GM23338 (cell line): ENCODE measurements at regions not wholly inside any gene's neighbourhood (a gene's known extent, or its start where the extent isn't known, plus 50 kb on each side); places are given as distances from the start of the nearest gene placed in this dataset.

Source experiments
- ATAC-seq: fragments of 200-7000 bp; cut with Tn5 transposase; 3 replicates; pipeline ENCODE4 v1.9.1; 2020
- DNase-seq: peaks from one replicate; pipeline ENCODE4 v3.0.0-alpha.2; 2015; ENCODE audit warnings: low spot score
- H2AFZ ChIP-seq: fragments of 200-600 bp; sonication (generic); 2 replicates; pipeline ENCODE4 v1.8.0; 2016; ENCODE audit warnings: antibody characterized with exemption, mild to moderate bottlenecking, moderate library complexity
- H3F3A ChIP-seq: fragments of 200-600 bp; sonication (generic); replicated peaks from 2 replicates; pipeline ENCODE4 v1.8.0; 2017; ENCODE audit warnings: antibody characterized with exemption, mixed run types, low read depth
- H3K27ac ChIP-seq: fragments of 200-600 bp; sonication (generic); 2 replicates; pipeline ENCODE4 v1.6.1; 2016; ENCODE audit warnings: low read depth
- H3K27me3 ChIP-seq: fragments of 200-600 bp; sonication (generic); 2 replicates; pipeline ENCODE4 v1.8.0; 2016; ENCODE audit warnings: mild to moderate bottlenecking, mixed run types, moderate library complexity; ENCODE audit not compliant: insufficient read depth
- H3K36me3 ChIP-seq: fragments of 200-600 bp; sonication (generic); 2 replicates; pipeline ENCODE4 v1.8.0; 2016; ENCODE audit warnings: mild to moderate bottlenecking; ENCODE audit not compliant: insufficient read depth
- H3K4me1 ChIP-seq: fragments of 200-600 bp; sonication (generic); 2 replicates; pipeline ENCODE4 v1.8.0; 2016; ENCODE audit warnings: mild to moderate bottlenecking, moderate library complexity; ENCODE audit not compliant: insufficient read depth
- H3K4me2 ChIP-seq: fragments of 200-600 bp; sonication (generic); 2 replicates; pipeline ENCODE4 v1.7.1; 2017; ENCODE audit warnings: mixed run types
- H3K4me3 ChIP-seq: fragments of 200-600 bp; sonication (generic); 2 replicates; pipeline ENCODE4 v1.6.1; 2016; ENCODE audit warnings: mixed run types
- H3K79me2 ChIP-seq: fragments of 200-600 bp; sonication (generic); replicated peaks from 2 replicates; pipeline ENCODE4 v1.8.0; 2017; ENCODE audit warnings: mild to moderate bottlenecking; ENCODE audit not compliant: insufficient read depth
- H3K9me2 ChIP-seq: fragments of 200-600 bp; sonication (generic); 2 replicates; pipeline ENCODE4 v1.8.0; 2017; ENCODE audit not compliant: insufficient read depth
- H4K20me1 ChIP-seq: fragments of 200-600 bp; sonication (generic); replicated peaks from 2 replicates; pipeline ENCODE4 v1.8.0; 2017; ENCODE audit warnings: mild to moderate bottlenecking; ENCODE audit not compliant: insufficient read depth
- H3K27ac Mint-ChIP-seq: 2 replicates; pipeline ENCODE4 v1.8.0; 2020; ENCODE audit warnings: inconsistent platforms, mild to moderate bottlenecking, moderate library complexity, mixed read lengths
- H3K27me3 Mint-ChIP-seq: 3 replicates; pipeline ENCODE4 v1.8.0; 2022; ENCODE audit warnings: low read depth, mild to moderate bottlenecking, moderate library complexity, mixed read lengths, inconsistent platforms; ENCODE audit not compliant: insufficient read depth, poor library complexity
- H3K36me3 Mint-ChIP-seq: 3 replicates; pipeline ENCODE4 v1.8.0; 2021; ENCODE audit warnings: low read depth, mild to moderate bottlenecking, inconsistent platforms, moderate library complexity, mixed read lengths
- H3K4me1 Mint-ChIP-seq: 3 replicates; pipeline ENCODE4 v1.8.0; 2020; ENCODE audit warnings: mild to moderate bottlenecking, inconsistent platforms, mixed read lengths
- H3K4me3 Mint-ChIP-seq: 3 replicates; pipeline ENCODE4 v1.8.0; 2021; ENCODE audit warnings: moderate library complexity, mild to moderate bottlenecking, inconsistent platforms, mixed read lengths
- H3K9me3 Mint-ChIP-seq: 3 replicates; pipeline ENCODE4 v1.8.0; 2020; ENCODE audit warnings: moderate library complexity, mild to moderate bottlenecking, inconsistent platforms, mixed read lengths
- EZH2phosphoT487 ChIP-seq: fragments of 200-600 bp; sonication (generic); IDR thresholded peaks from one replicate; pipeline ENCODE4 v1.8.1; 2018; ENCODE audit warnings: antibody characterized with exemption; ENCODE audit not compliant: unreplicated experiment
- NANOG ChIP-seq: IDR thresholded peaks from 2 replicates; pipeline ENCODE4 v1.6.1; 2016; ENCODE audit warnings: antibody characterized with exemption, borderline replicate concordance
- REST ChIP-seq: IDR thresholded peaks from one replicate; pipeline ENCODE4 v1.6.1; 2018; ENCODE audit warnings: antibody characterized with exemption; ENCODE audit not compliant: unreplicated experiment
- STAT1 ChIP-seq: IDR thresholded peaks from one replicate; pipeline ENCODE4 v1.6.1; 2016; ENCODE audit warnings: antibody characterized with exemption; ENCODE audit not compliant: unreplicated experiment
- ZNF114 ChIP-seq: fragments of 250-450 bp; sonication (Bioruptor Pico); IDR thresholded peaks from 2 replicates; pipeline ENCODE4 v1.5.0; 2020; ENCODE audit warnings: mild to moderate bottlenecking, moderate library complexity
- ZNF462 ChIP-seq: fragments of 250-450 bp; sonication (Bioruptor Pico); IDR thresholded peaks from 2 replicates; pipeline ENCODE4 v1.5.0; 2020; ENCODE audit warnings: mild to moderate bottlenecking, moderate library complexity

- Histone ChIP-seq H3K27me3 (no peaks in the 10 kb centered on the region), H3K4me3 (no peak overlapping the region), H2AFZ (no peak overlapping the region), H3K36me3 (no peaks in the 10 kb centered on the region), H3K4me1 (no peaks in the 10 kb centered on the region), H3K79me2 (no peaks in the 10 kb centered on the region), H3F3A (no peaks in the 10 kb centered on the region), H3K4me2 (no peak overlapping the region), H3K27ac (no peak overlapping the region), H3K9me2 (peaks cover 8% of the 10 kb centered on the region), H4K20me1 (no peaks in the 10 kb centered on the region)
- no peak for TF ChIP-seq NANOG
- no peak for TF ChIP-seq REST
- no peak for TF ChIP-seq ZNF462
- TF ChIP-seq STAT1 = no peak
- no peak for TF ChIP-seq EZH2phosphoT487
- TF ChIP-seq ZNF114 (CRISPR knock-in tag) = no peak
- Mint-ChIP-seq H3K9me3 (no peaks in the 10 kb centered on the region), H3K36me3 (no peaks in the 10 kb centered on the region), H3K27ac (no peak overlapping the region), H3K27me3 (peaks cover 6% of the 10 kb centered on the region), H3K4me3 (no peak overlapping the region), H3K4me1 (peaks cover 8% of the 10 kb centered on the region)
- no peak for ATAC-seq
- no peak for DNase-seq
Observed at GRCh38 chr7:33781796-33782195, 123.5 kb upstream of the BMPER start.
